OCI-LY7 (cell line): ENCODE measurements at regions not wholly inside any gene's neighbourhood (a gene's known extent, or its start where the extent isn't known, plus 50 kb on each side); places are given as distances from the start of the nearest gene placed in this dataset.

Experiments used
- CTCF ChIP-seq: fragments of 200-600 bp; sonication (generic); conservative IDR thresholded peaks from 2 replicates; pipeline ENCODE4 v1.5.1; 2014; ENCODE audit warnings: mild to moderate bottlenecking, antibody characterized with exemption, low read length, moderate library complexity, mixed read lengths
- EZH2phosphoT487 ChIP-seq: fragments of 200-600 bp; sonication (generic); IDR thresholded peaks from 2 replicates; pipeline ENCODE4 v1.6.1; 2018; ENCODE audit warnings: low read depth, borderline replicate concordance, mild to moderate bottlenecking, mixed run types, antibody characterized with exemption, low read length, moderate library complexity, mixed read lengths

DNA sequence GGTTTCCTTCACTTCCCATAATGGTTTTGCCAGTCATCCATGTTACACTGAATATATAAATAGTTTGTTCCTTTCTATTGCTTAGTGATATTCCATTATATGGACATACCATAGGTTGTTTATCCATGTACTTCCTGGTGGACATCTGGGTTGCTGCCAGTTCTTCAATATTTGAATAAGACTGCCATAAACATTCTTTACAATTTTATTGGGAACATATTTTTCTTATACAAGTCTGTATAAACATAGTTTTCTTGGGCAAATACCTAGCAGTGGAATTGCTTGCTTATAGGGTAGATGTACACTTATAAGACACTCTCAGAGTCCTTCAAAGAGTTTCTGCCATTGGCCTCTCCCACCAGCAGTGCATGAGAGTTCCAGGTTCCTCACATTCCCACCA, 231.4 kb downstream of the OPA1 start:
- TF ChIP-seq CTCF (no peak), EZH2phosphoT487 (no peak)
